ENCODE measurements at regions not wholly inside any gene's neighbourhood (a gene's known extent, or its start where the extent isn't known, plus 50 kb on each side); places are given as distances from the start of the nearest gene placed in this dataset.

DNA sequence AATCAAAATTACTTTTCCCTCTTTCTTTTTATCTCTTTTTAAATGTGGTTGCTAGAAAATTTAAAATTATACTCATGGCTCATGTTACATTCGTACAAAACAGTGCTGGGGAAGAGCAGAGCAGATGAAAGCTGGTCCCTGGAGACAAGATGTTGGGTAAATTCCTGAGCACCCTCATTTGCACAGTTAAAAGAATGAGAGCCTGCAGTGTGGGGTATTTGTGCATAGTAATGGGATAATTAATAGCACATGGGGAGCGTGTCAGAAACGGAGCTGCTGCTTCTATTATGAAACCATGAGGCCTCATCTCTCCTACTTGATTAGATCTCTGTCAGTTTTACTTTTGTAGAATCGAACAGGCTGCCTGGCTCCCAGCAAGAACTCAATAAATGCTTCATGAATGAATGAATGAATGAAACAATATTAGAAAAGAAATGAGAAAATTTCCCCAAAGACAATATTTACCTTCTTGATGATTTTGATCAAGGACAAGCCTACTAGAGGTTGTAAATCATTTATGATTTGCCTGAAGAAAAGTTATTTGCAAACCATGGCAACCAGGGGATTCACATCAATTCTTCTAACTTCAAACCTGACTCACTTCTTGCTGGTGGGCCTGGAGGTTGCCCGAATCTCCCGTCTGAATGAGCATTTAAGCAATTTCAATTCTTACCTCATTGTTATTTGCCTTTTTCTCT is 177.2 kb upstream of the TUT7 start:
- TF ChIP-seq, protein P1, sequence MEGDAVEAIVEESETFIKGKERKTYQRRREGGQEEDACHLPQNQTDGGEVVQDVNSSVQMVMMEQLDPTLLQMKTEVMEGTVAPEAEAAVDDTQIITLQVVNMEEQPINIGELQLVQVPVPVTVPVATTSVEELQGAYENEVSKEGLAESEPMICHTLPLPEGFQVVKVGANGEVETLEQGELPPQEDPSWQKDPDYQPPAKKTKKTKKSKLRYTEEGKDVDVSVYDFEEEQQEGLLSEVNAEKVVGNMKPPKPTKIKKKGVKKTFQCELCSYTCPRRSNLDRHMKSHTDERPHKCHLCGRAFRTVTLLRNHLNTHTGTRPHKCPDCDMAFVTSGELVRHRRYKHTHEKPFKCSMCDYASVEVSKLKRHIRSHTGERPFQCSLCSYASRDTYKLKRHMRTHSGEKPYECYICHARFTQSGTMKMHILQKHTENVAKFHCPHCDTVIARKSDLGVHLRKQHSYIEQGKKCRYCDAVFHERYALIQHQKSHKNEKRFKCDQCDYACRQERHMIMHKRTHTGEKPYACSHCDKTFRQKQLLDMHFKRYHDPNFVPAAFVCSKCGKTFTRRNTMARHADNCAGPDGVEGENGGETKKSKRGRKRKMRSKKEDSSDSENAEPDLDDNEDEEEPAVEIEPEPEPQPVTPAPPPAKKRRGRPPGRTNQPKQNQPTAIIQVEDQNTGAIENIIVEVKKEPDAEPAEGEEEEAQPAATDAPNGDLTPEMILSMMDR (IDR thresholded peaks at IDR 0.05): no peak
- no peaks in the 10 kb centered on the region for H3K36me3 Mint-ChIP-seq (ENCODE audit: unreplicated experiment)
- no peaks in the 10 kb centered on the region for H3K9me3 Mint-ChIP-seq (ENCODE audit: unreplicated experiment)
- H3K4me3 Mint-ChIP-seq (ENCODE audit: unreplicated experiment): no peak overlapping the region
- H3K27me3 Mint-ChIP-seq (ENCODE audit: unreplicated experiment): no peaks in the 10 kb centered on the region
- no peak for DNase-seq (ENCODE audit: extremely low spot score, unreplicated experiment)
- H3K4me1 Mint-ChIP-seq (ENCODE audit: unreplicated experiment): peaks cover 34% of the 10 kb centered on the region
- no peak overlapping the region for H3K27ac Mint-ChIP-seq (ENCODE audit: unreplicated experiment)

DNA sequence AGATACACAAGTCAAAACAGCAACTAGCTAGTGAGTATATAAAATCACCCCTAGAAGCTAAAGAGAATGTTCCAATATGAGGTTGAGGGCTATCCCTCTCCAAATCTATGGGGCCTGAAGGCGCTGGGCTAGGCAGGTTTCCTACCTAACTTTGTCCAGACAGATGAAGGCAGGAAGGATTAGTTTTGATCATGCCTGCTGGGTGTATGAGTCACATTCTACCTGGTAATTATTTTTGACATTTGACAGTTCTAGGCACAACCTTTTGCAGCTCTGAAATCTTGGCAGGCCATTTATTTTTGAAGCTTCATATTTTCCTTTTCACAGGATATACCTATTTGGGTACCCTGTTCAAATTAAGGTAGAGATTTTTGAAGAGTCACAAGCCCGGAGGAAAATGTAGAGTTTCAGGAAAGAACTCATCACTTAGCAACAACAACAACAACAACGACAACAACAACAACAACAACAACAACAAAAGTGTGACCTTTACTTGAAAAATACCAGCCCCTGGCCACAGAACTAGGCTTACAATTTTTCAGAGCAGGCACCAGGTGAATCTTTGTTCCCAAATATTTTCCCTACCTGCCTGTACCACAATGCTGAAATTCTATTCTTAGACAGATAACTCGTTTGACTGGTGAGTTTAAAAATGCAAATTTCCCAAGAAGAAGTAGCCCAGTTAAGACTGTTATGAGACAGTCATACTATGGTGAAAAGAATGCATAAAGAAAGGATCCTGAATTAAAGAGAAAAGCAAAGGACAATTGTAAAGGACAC is 175.5 kb upstream of the TUT7 start:
- H3K4me1 Mint-ChIP-seq (ENCODE audit: unreplicated experiment): peaks cover 22% of the 10 kb centered on the region
- H3K27ac Mint-ChIP-seq (ENCODE audit: unreplicated experiment): no peak overlapping the region
- H3K4me3 Mint-ChIP-seq (ENCODE audit: unreplicated experiment): no peak overlapping the region

DNA sequence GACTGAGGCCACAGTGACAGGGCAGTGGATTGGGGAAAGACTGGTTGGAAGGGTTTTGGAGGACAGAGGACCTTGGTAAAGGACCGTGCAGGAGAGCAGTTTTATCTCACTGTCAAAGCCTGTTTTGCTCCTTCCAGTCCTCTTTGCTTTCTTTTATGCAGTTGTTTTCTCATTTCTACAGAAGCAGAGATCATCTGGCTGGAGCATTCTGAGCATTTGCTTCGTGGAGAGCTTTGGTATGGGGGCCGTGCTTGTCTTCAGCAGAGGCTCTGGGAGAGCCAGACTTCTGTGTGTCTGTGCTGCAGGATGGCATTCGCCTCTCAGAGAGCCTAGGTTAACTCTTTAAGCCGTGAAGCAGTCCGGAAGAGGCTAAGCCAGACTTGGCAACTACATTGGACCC is 171.8 kb upstream of the TUT7 start:
- no peaks in the 10 kb centered on the region for H3K9me3 Mint-ChIP-seq (ENCODE audit: unreplicated experiment)
- DNase-seq (ENCODE audit: extremely low spot score, unreplicated experiment): no peak
- H3K27me3 Mint-ChIP-seq (ENCODE audit: unreplicated experiment): no peaks in the 10 kb centered on the region
- TF ChIP-seq, protein P1 (IDR thresholded peaks at IDR 0.05): no peak
- no peak overlapping the region for H3K27ac Mint-ChIP-seq (ENCODE audit: unreplicated experiment)
- H3K4me3 Mint-ChIP-seq (ENCODE audit: unreplicated experiment): no peak overlapping the region
- peaks cover 3% of the 10 kb centered on the region for H3K36me3 Mint-ChIP-seq (ENCODE audit: unreplicated experiment)
- peaks cover 7% of the 10 kb centered on the region for H3K4me1 Mint-ChIP-seq (ENCODE audit: unreplicated experiment)

More for the DNA sequence above, 175.5 kb upstream of the TUT7 start:
- Mint-ChIP-seq H3K27me3 (ENCODE audit: unreplicated experiment) (no peaks in the 10 kb centered on the region), H3K9me3 (ENCODE audit: unreplicated experiment) (no peaks in the 10 kb centered on the region), H3K36me3 (ENCODE audit: unreplicated experiment) (no peaks in the 10 kb centered on the region)
- no peak for DNase-seq (ENCODE audit: extremely low spot score, unreplicated experiment)
- TF ChIP-seq, protein P1 (IDR thresholded peaks at IDR 0.05): no peak

DNA sequence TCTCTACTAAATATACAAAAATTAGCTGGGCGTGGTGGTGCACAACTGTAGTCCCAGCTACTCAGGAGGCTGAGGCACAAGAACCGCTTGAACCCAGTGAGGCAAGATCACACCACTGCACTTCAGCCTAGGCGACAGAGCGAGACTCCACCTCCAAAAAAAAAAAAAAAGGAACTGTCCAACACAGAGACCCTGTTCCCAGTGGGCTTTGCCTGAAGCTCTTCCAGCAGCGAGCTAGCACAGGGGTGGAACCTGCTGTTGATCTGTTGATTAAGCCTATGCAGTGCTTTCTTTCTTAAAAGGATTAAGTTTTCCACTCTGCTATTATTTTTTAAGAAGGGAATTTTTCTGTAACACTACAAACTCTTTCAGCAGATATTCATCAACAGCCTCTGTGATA is 171.0 kb upstream of the TUT7 start:
- no peak for DNase-seq (ENCODE audit: extremely low spot score, unreplicated experiment)
- Mint-ChIP-seq H3K27me3 (ENCODE audit: unreplicated experiment) (no peaks in the 10 kb centered on the region), H3K9me3 (ENCODE audit: unreplicated experiment) (no peaks in the 10 kb centered on the region), H3K4me3 (ENCODE audit: unreplicated experiment) (no peak overlapping the region), H3K36me3 (ENCODE audit: unreplicated experiment) (peaks cover 4% of the 10 kb centered on the region), H3K4me1 (ENCODE audit: unreplicated experiment) (peaks cover 8% of the 10 kb centered on the region), H3K27ac (ENCODE audit: unreplicated experiment) (no peak overlapping the region)
- TF ChIP-seq, protein P1 (IDR thresholded peaks at IDR 0.05): no peak

DNA sequence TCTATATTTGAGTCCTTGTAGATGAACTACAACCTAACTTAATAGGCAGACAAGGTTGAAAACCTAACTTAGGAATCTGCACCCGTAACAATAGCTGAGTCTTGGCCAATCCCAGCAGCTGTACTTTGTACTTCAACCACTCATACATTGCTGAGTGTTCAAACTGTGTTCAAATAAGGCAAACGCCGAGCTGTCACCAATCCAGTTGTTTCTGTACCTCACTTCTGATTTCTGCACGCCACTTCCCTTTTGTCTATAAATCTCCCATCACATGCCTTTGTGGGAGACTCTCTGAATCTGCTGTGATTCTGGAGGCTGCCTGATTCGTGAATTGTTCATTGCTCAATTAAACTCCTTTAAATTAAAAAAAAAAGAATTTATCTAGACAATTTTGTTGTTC is 167.8 kb upstream of the TUT7 start:
- Mint-ChIP-seq H3K27ac (ENCODE audit: unreplicated experiment) (no peak overlapping the region), H3K4me3 (ENCODE audit: unreplicated experiment) (no peak overlapping the region), H3K9me3 (ENCODE audit: unreplicated experiment) (no peaks in the 10 kb centered on the region), H3K4me1 (ENCODE audit: unreplicated experiment) (peaks cover 29% of the 10 kb centered on the region), H3K36me3 (ENCODE audit: unreplicated experiment) (peaks cover 4% of the 10 kb centered on the region), H3K27me3 (ENCODE audit: unreplicated experiment) (no peaks in the 10 kb centered on the region)
- TF ChIP-seq, protein P1 (IDR thresholded peaks at IDR 0.05): no peak
- no peak for DNase-seq (ENCODE audit: extremely low spot score, unreplicated experiment)

Measured in osteocyte (in vitro differentiated cells).